T-helper 9 cell (primary cell): ENCODE measurements at regions not wholly inside any gene's neighbourhood (a gene's known extent, or its start where the extent isn't known, plus 50 kb on each side); places are given as distances from the start of the nearest gene placed in this dataset.
"Not testable (repeated sequence)": the region's sequence is repeated elsewhere in the genome, so short reads cannot be mapped to it uniquely, and the experiment has no call there.

ENCODE experiments used
- DNase-seq: peaks from one replicate; pipeline ENCODE4 v3.0.0-alpha.2; 2020

GRCh38 chr4:123682931-123683330 lies 286.3 kb downstream of the SPRY1 start:
- DNase-seq = no peak

GRCh38 chr4:123684937-123685336 lies 288.3 kb downstream of the SPRY1 start:
- not testable (repeated sequence) for DNase-seq

GRCh38 chr4:123695531-123695930 lies 298.9 kb downstream of the SPRY1 start:
- not testable (repeated sequence) for DNase-seq

GRCh38 chr4:123696687-123697086 lies 300.1 kb downstream of the SPRY1 start:
- DNase-seq = no peak

GRCh38 chr4:123698556-123698955 lies 302.0 kb downstream of the SPRY1 start:
- DNase-seq = no peak

- DNase-seq = no peak
Observed at GRCh38 chr4:123699880-123700771, 303.5 kb downstream of the SPRY1 start.

- no peak for DNase-seq
Observed at GRCh38 chr4:123701131-123701575, 304.6 kb downstream of the SPRY1 start.

GRCh38 chr4:123705419-123705818 lies 308.8 kb downstream of the SPRY1 start:
- no peak for DNase-seq

- no peak for DNase-seq
Observed at GRCh38 chr4:123706973-123707372, 310.4 kb downstream of the SPRY1 start.

GRCh38 chr4:123708902-123709301 lies 312.3 kb downstream of the SPRY1 start:
- no peak for DNase-seq

- no peak for DNase-seq
Observed at GRCh38 chr4:123709336-123709735, 312.7 kb downstream of the SPRY1 start.

- DNase-seq = no peak
Observed at GRCh38 chr4:123731035-123731434, 334.4 kb downstream of the SPRY1 start.

- no peak for DNase-seq
Observed at GRCh38 chr4:123737156-123737555, 340.6 kb downstream of the SPRY1 start.

- DNase-seq = no peak
Observed at GRCh38 chr4:123739806-123740205, 343.2 kb downstream of the SPRY1 start.

GRCh38 chr4:123740236-123740635 lies 343.6 kb downstream of the SPRY1 start:
- DNase-seq = no peak

GRCh38 chr4:123741906-123742305 lies 345.3 kb downstream of the SPRY1 start:
- no peak for DNase-seq

- no peak for DNase-seq
Observed at GRCh38 chr4:123743848-123744247, 347.3 kb downstream of the SPRY1 start.

- DNase-seq = no peak
Observed at GRCh38 chr4:123744664-123745290, 348.2 kb downstream of the SPRY1 start.

- no peak for DNase-seq
Observed at GRCh38 chr4:123747016-123747415, 350.4 kb downstream of the SPRY1 start.

GRCh38 chr4:123748806-123749205 lies 352.2 kb downstream of the SPRY1 start:
- DNase-seq = no peak

- no peak for DNase-seq
Observed at GRCh38 chr4:123749383-123749782, 352.8 kb downstream of the SPRY1 start.

- no peak for DNase-seq
Observed at GRCh38 chr4:123750044-123750443, 353.4 kb downstream of the SPRY1 start.

- DNase-seq = no peak
Observed at GRCh38 chr4:123755655-123756054, 359.1 kb downstream of the SPRY1 start.

- DNase-seq = no peak
Observed at GRCh38 chr4:123767806-123768205, 371.2 kb downstream of the SPRY1 start.
